Activated naive CD8-positive, alpha-beta T cell treated with anti-CD3 and anti-CD28 coated beads for 36 hours (primary cell): ENCODE measurements at regions not wholly inside any gene's neighbourhood (a gene's known extent, or its start where the extent isn't known, plus 50 kb on each side); places are given as distances from the start of the nearest gene placed in this dataset.

Source experiments
- DNase-seq: peaks from one replicate; pipeline ENCODE4 v3.0.0; 2021
- H3K27ac Mint-ChIP-seq: one replicate; pipeline ENCODE4 v1.8.0; 2022; ENCODE audit warnings: mild to moderate bottlenecking, moderate library complexity, mixed read lengths
- H3K27me3 Mint-ChIP-seq: one replicate; pipeline ENCODE4 v1.8.0; 2022; ENCODE audit warnings: mild to moderate bottlenecking, mixed read lengths
- H3K36me3 Mint-ChIP-seq: one replicate; pipeline ENCODE4 v1.8.0; 2021; ENCODE audit warnings: mild to moderate bottlenecking, mixed read lengths
- H3K4me1 Mint-ChIP-seq: one replicate; pipeline ENCODE4 v1.8.0; 2021; ENCODE audit warnings: mixed read lengths
- H3K4me3 Mint-ChIP-seq: one replicate; pipeline ENCODE4 v1.8.0; 2022; ENCODE audit warnings: mild to moderate bottlenecking, moderate library complexity, mixed read lengths
- H3K9me3 Mint-ChIP-seq: one replicate; pipeline ENCODE4 v1.8.0; 2022; ENCODE audit warnings: mixed read lengths

DNA sequence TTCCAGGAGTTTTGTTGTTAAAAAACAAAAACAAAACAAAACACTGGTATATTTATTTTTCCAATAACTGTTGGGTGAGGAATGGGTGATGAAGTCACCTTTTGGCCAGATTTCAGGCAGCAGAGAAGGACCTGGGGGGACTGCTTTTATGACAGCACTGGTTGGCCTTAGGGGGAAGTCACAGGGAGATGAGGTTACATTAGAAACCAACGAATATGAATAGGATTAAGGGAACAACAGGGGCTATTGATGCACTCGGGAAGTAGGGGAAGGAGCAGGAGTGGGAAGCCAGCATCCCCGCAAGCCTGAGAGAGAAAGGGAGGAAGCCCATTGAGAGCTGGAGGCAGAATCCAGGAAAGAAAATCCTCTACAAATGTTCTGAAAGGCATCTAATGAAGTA is 958.4 kb downstream of the TYW1 start:
- Mint-ChIP-seq H3K4me1 (no peaks in the 10 kb centered on the region), H3K27me3 (no peaks in the 10 kb centered on the region), H3K9me3 (peaks cover 11% of the 10 kb centered on the region), H3K27ac (no peak overlapping the region), H3K4me3 (no peak overlapping the region), H3K36me3 (peaks cover 2% of the 10 kb centered on the region)
- DNase-seq = no peak

DNA sequence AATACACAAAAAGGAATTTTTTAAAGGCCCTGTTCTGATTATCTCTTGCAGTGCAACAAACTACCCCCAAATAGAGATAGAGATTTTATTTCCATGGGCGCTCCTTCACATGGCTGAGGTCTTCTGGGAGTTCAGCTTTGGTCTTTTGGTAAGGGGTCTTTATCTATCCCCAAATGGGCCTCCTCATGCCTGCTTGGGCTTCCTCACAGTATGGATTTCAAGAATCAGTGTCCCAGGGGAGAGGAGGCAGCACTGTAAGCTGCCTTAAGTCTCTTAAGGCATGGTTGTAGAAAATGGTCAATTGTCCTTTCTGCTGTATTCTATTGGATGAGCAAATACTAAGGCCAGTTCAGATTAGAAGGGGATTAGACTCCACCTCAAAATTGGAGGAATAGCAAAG is 966.2 kb downstream of the TYW1 start:
- H3K36me3 Mint-ChIP-seq = no peaks in the 10 kb centered on the region
- H3K27me3 Mint-ChIP-seq = no peaks in the 10 kb centered on the region
- H3K4me1 Mint-ChIP-seq = no peaks in the 10 kb centered on the region
- no peak overlapping the region for H3K27ac Mint-ChIP-seq
- H3K4me3 Mint-ChIP-seq = no peak overlapping the region
- H3K9me3 Mint-ChIP-seq = peaks cover 10% of the 10 kb centered on the region
- DNase-seq = no peak

GRCh38 chr7:67976490-67976889 is 979.9 kb downstream of the TYW1 start:
- peaks cover 6% of the 10 kb centered on the region for H3K9me3 Mint-ChIP-seq
- no peak overlapping the region for H3K27ac Mint-ChIP-seq
- no peaks in the 10 kb centered on the region for H3K36me3 Mint-ChIP-seq
- no peaks in the 10 kb centered on the region for H3K27me3 Mint-ChIP-seq
- no peaks in the 10 kb centered on the region for H3K4me1 Mint-ChIP-seq
- DNase-seq = no peak
- H3K4me3 Mint-ChIP-seq = no peak overlapping the region

DNA sequence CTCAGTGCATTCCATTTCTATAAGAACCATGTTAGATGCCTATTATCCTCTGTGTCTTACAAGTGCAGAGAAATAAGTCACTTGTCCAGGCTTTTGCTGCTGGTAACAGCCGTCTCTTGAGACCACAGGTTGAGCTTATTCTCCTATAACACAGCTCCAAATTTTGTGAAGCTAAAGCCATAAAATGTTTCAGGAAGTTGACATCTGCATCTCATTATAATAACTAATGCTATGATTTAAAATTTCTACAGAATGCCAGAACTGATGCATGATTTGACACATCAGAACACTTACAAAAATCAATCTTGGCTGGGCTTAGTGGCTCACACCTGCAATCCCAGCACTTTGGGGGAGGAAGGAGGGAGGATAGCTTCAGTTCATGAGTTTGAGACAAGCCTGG is 986.9 kb downstream of the TYW1 start:
- Mint-ChIP-seq H3K9me3 (peaks cover 3% of the 10 kb centered on the region), H3K4me3 (no peak overlapping the region), H3K27me3 (no peaks in the 10 kb centered on the region), H3K4me1 (no peaks in the 10 kb centered on the region), H3K36me3 (no peaks in the 10 kb centered on the region), H3K27ac (no peak overlapping the region)
- no peak for DNase-seq

- Mint-ChIP-seq H3K27ac (no peak overlapping the region), H3K4me3 (no peak overlapping the region), H3K36me3 (no peaks in the 10 kb centered on the region), H3K4me1 (no peaks in the 10 kb centered on the region), H3K9me3 (peaks cover 3% of the 10 kb centered on the region), H3K27me3 (no peaks in the 10 kb centered on the region)
- DNase-seq = no peak
Observed at GRCh38 chr7:67984326-67984725, 987.7 kb downstream of the TYW1 start.

- no peaks in the 10 kb centered on the region for H3K4me1 Mint-ChIP-seq
- H3K36me3 Mint-ChIP-seq = no peaks in the 10 kb centered on the region
- H3K27ac Mint-ChIP-seq = no peak overlapping the region
- H3K9me3 Mint-ChIP-seq = no peaks in the 10 kb centered on the region
- H3K27me3 Mint-ChIP-seq = no peaks in the 10 kb centered on the region
- no peak for DNase-seq
- H3K4me3 Mint-ChIP-seq = no peak overlapping the region
Observed at GRCh38 chr7:67989142-67989541, 992.5 kb downstream of the TYW1 start.

GRCh38 chr7:67990003-67990402 is 993.4 kb downstream of the TYW1 start:
- Mint-ChIP-seq H3K9me3 (no peaks in the 10 kb centered on the region), H3K4me3 (no peak overlapping the region), H3K27me3 (no peaks in the 10 kb centered on the region), H3K36me3 (no peaks in the 10 kb centered on the region), H3K4me1 (no peaks in the 10 kb centered on the region), H3K27ac (no peak overlapping the region)
- no peak for DNase-seq

GRCh38 chr7:67990716-67991115 is 994.1 kb downstream of the TYW1 start:
- Mint-ChIP-seq H3K27me3 (no peaks in the 10 kb centered on the region), H3K9me3 (no peaks in the 10 kb centered on the region), H3K27ac (no peak overlapping the region), H3K4me3 (no peak overlapping the region), H3K4me1 (no peaks in the 10 kb centered on the region), H3K36me3 (no peaks in the 10 kb centered on the region)
- DNase-seq = no peak

GRCh38 chr7:67992287-67992686 is 995.7 kb downstream of the TYW1 start:
- DNase-seq = no peak
- Mint-ChIP-seq H3K36me3 (no peaks in the 10 kb centered on the region), H3K4me1 (no peaks in the 10 kb centered on the region), H3K27ac (no peak overlapping the region), H3K27me3 (no peaks in the 10 kb centered on the region), H3K9me3 (no peaks in the 10 kb centered on the region), H3K4me3 (no peak overlapping the region)

DNA sequence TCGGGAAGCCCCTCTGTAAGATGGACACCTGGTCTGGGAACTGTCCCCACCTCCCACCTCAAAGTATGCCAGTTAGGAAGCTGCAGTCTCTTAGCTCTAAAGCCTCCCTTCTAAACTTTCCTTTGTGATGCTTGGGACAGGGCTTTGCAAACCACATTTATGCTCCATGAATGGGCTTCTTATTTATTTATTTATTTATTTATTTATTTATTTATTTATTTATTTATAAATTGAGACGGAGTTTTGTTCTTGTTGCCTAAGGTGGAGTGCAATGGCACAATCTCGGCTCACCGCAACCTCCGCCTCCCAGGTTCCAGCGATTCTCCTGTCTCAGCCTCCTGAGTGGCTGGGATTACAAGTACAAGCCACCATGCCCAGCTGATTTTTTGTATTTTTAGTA is 1009.4 kb downstream of the TYW1 start:
- Mint-ChIP-seq H3K4me3 (no peak overlapping the region), H3K27me3 (no peaks in the 10 kb centered on the region), H3K36me3 (no peaks in the 10 kb centered on the region), H3K27ac (no peak overlapping the region), H3K9me3 (peaks cover 1% of the 10 kb centered on the region), H3K4me1 (no peaks in the 10 kb centered on the region)
- no peak for DNase-seq

- Mint-ChIP-seq H3K4me3 (no peak overlapping the region), H3K27ac (no peak overlapping the region), H3K4me1 (no peaks in the 10 kb centered on the region), H3K36me3 (no peaks in the 10 kb centered on the region), H3K9me3 (peaks cover 3% of the 10 kb centered on the region), H3K27me3 (no peaks in the 10 kb centered on the region)
- DNase-seq = no peak
Observed at GRCh38 chr7:68006619-68007018, 1010.0 kb downstream of the TYW1 start.

GRCh38 chr7:68009716-68010115 is 1013.1 kb downstream of the TYW1 start:
- Mint-ChIP-seq H3K27me3 (no peaks in the 10 kb centered on the region), H3K4me1 (no peaks in the 10 kb centered on the region), H3K36me3 (no peaks in the 10 kb centered on the region), H3K9me3 (peaks cover 1% of the 10 kb centered on the region), H3K4me3 (no peak overlapping the region), H3K27ac (no peak overlapping the region)
- DNase-seq = no peak

DNA sequence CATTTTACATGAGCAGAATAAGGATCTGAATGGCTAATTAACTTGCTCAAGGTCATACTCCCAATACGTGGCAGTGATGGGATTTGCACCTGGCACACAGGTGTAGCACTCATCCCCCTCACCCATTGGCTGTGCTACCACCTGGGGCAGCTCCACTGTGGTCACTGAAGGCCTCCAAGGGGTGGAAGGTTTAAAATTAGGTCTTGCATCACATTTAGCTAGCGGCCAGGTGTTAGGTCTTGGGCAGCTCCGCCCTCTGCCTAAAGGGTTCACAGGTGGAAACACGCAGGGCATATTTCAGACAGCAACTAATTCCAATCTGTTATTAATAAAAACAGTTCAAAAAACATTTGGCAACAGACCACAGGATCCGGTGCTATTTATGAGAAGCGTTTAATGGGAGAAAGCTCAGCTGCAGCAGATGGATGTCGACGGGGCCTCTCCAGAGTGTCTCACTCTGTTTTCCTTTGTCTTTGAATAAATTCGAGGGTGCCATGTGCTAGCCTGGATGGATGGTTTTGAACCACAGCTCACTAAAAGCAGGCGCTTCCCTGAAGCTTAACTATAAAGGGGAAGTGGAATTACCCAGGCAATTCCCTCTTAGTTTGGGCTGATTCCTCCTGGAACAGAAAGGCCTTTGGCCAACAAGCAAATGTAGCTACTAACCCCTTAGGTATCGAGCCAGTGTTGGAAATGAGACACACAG is 1017.6 kb downstream of the TYW1 start:
- Mint-ChIP-seq H3K4me1 (no peaks in the 10 kb centered on the region), H3K9me3 (peaks cover 1% of the 10 kb centered on the region), H3K4me3 (no peak overlapping the region), H3K27me3 (no peaks in the 10 kb centered on the region), H3K27ac (no peak overlapping the region), H3K36me3 (no peaks in the 10 kb centered on the region)
- DNase-seq = no peak

DNA sequence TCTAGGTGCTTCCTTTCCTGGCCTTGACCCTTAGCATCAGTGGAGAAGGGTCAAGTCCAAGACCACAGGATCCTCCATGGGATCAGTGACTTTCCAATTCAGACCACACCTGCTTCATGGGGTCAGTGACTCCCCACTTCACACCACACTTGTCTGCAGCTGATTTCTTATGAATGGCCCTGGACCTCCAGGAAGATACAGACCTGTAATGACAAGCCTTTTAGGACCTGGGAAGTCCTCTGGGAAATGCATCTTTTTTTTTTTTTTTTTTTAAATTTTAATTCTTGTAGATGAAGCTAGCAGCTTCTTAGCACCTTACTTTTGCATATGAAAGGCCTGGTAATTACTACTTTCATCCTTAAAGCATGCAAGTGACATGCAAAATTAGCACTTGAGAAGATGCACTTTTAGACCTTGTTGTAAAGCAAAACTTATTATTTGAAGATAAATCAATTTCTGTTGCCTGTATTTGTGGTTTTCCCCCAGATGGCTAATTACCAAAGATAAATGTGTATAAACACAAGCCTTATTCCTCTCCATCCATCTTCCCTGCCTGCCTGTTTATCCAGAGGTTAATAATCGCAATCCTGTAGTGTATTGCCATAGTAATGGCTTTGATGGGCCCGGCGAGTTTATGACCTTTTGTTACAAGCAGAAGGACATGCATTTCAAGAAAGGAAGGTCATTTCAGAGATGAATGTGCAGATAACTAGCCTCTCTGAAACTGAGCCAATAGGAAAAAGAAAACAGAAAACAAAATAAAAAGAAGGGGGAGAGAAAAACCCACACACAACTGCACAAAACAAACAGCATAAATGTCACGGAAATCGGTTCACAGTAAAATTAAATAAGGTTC is 1018.7 kb downstream of the TYW1 start:
- no peak overlapping the region for H3K27ac Mint-ChIP-seq

GRCh38 chr7:68015978-68016532 is 1019.4 kb downstream of the TYW1 start:
- Mint-ChIP-seq H3K9me3 (peaks cover 1% of the 10 kb centered on the region), H3K36me3 (no peaks in the 10 kb centered on the region), H3K27me3 (no peaks in the 10 kb centered on the region), H3K27ac (no peak overlapping the region), H3K4me1 (no peaks in the 10 kb centered on the region), H3K4me3 (no peak overlapping the region)
- no peak for DNase-seq

More for the DNA sequence above, 1018.7 kb downstream of the TYW1 start:
- Mint-ChIP-seq H3K4me3 (no peak overlapping the region), H3K4me1 (no peaks in the 10 kb centered on the region), H3K27me3 (no peaks in the 10 kb centered on the region), H3K9me3 (peaks cover 1% of the 10 kb centered on the region), H3K36me3 (no peaks in the 10 kb centered on the region)
- DNase-seq = no peak
